Left cardiac atrium (tissue), 4 donors: ENCODE measurements at regions not wholly inside any gene's neighbourhood (a gene's known extent, or its start where the extent isn't known, plus 50 kb on each side); places are given as distances from the start of the nearest gene placed in this dataset.

ENCODE experiments used
- ATAC-seq, 2 donors: fragments of 200-7000 bp; cut with Tn5 transposase; one replicate each; pipeline ENCODE4 v1.9.1; 2020; ENCODE audit warnings: mild to moderate bottlenecking in 2 of 2, moderate library complexity in 2 of 2
- DNase-seq: peaks from one replicate; pipeline ENCODE4 v3.0.0-alpha.2; 2020
- intact Hi-C, 2 donors: fragments of 100-400 bp; cut with DNase I; formaldehyde crosslinking; loops; one replicate each; pipeline versions ENCODE4 v1.14.1 to v1.15.1; 2022 to 2023
- donor health status: DM: no; HTN: yes; CAD: no.
- donor health status: DM: no; HTN: yes; CAD: no; lungs with severe emphysema.
- donor health status: DM: yes; HTN: yes; CAD: no.
- donor health status: Dilated cardiomyopathy.

DNA sequence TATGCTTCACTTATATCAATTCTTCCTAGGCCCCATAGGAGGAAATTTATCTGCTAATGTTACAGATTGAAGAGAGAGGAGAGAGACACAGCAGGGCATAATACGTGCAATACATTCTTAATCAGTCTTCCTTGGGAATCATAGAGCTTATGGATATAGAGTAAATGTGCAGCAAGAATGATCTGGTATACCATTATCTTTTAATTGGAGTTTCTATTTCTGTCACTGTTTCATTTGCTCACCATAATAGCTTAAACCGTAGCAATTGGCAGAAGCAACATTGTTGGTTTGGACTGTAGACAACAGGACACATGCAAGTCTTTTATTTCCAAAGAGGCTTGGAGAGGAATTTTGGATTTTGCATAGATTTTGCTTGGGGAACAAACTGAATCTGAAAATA is 68.1 kb upstream of the PCSK2 start:
- DNase-seq (no peak), ATAC-seq (no peak)
- intact Hi-C loops, result no loop called here

DNA sequence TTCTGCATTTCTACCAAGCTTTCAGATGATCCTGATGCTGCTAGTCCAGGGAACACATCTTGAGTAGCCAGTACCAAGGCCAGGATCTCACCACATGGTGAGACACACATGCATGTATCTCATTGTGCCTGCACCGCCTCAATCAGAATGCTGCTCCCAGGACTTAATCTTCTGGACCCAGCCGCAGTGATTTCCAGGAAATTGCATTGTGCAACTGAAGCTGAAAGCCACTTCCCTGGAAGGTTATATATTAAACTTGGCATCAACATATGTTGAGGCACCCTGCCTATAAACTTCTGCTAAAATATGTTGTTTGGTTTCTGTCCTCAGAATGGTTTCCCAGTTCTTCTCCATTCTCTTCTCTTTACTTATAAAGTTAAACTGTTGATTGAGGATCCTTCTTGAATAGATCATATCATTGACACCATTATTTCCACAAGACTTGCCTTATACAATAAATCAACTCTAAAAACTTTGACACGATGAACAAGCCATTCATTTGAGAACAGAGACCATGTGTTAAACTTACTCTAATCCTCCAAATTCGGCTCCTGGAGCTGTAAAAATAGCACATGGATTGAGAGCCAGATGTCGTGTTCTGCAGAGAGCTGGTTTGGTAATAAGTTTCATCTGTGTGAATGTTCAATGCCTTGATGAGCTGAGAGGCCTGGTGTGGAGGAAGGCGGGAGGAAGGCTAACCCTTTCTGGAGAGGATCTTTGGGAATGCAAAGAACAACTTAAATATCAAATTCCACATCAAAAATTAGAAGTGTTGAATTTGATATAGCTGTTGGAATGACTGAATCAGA is 65.0 kb upstream of the PCSK2 start:
- ATAC-seq, result no peak
- DNase-seq, result no peak
- intact Hi-C loops, result no loop called here

GRCh38 chr20:17168026-17168612 is 58.7 kb upstream of the PCSK2 start:
- no peak for DNase-seq
- intact Hi-C loops, result no loop called here
- no peak for ATAC-seq

DNA sequence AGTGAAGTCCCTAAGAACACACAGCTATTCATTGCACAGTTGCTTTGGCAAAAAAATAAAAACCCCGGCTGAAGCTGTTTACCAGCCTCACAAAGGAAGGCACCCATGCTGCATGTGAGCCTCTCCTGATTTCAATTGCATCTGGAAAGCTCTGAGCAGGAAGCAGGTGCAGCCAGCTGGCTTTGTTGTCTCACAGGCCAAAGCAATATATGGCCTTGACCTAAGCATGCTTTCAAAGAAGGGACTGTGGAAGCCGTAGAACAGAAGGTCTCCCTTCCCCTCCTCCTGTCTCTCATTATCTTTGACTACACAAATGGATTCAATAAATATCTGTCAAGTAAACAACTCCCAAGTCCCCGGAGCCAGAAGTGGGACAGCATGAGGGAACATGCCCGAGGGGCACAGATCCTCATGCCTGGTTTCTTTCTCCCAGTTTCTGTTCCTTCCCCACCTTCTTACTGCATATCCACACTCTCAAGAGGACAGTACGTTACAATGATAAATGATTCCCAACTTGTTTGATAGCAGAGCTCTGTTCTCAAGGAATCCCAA is 57.2 kb upstream of the PCSK2 start:
- ATAC-seq, result no peak
- intact Hi-C loops, result no loop called here
- no peak for DNase-seq

GRCh38 chr20:17171746-17172280 is 55.0 kb upstream of the PCSK2 start:
- ATAC-seq (no peak), DNase-seq (no peak)
- intact Hi-C loops, result no loop called here

GRCh38 chr20:17172836-17173516 is 53.9 kb upstream of the PCSK2 start:
- no peak for DNase-seq
- intact Hi-C loops, result no loop called here
- ATAC-seq, result no peak
